Neural cell (in vitro differentiated cells): ENCODE measurements at regions not wholly inside any gene's neighbourhood (a gene's known extent, or its start where the extent isn't known, plus 50 kb on each side); places are given as distances from the start of the nearest gene placed in this dataset.

Source experiments
- EP300 ChIP-seq: fragments of 450-650 bp; conservative IDR thresholded peaks from 2 replicates; pipeline ENCODE4 v1.6.1; 2014; ENCODE audit warnings: antibody characterized with exemption, mild to moderate bottlenecking, moderate library complexity; ENCODE audit not compliant: poor library complexity, severe bottlenecking
- EZH2 ChIP-seq: fragments of 200-600, 300-800 bp; shearing (Covaris generic), sonication (generic); IDR thresholded peaks from 2 replicates; pipeline ENCODE4 v1.6.1; 2014; ENCODE audit warnings: antibody characterized with exemption, low read length, borderline replicate concordance, mild to moderate bottlenecking; ENCODE audit not compliant: insufficient read depth, poor library complexity, severe bottlenecking
- POLR2AphosphoS5 ChIP-seq: IDR thresholded peaks from 2 replicates; pipeline ENCODE4 v1.6.1; 2012
- RAD21 ChIP-seq: fragments of 450-650 bp; conservative IDR thresholded peaks from 2 replicates; pipeline ENCODE4 v1.6.1; 2014; ENCODE audit warnings: antibody characterized with exemption, mild to moderate bottlenecking, moderate library complexity
- SMC3 ChIP-seq: fragments of 450-650 bp; conservative IDR thresholded peaks from 2 replicates; pipeline ENCODE4 v1.6.1; 2014; ENCODE audit warnings: antibody characterized with exemption, mild to moderate bottlenecking, moderate library complexity; ENCODE audit not compliant: poor library complexity
- TAF1 ChIP-seq: IDR thresholded peaks from 2 replicates; pipeline ENCODE4 v1.6.1; 2012; ENCODE audit warnings: low read depth
- TF ChIP-seq, protein P1 (sequence below): fragments of 450-650 bp; IDR thresholded peaks from 2 replicates; pipeline ENCODE4 v1.5.1; 2014; ENCODE audit warnings: antibody characterized with exemption, mild to moderate bottlenecking, moderate library complexity; ENCODE audit not compliant: poor library complexity, severe bottlenecking
- TF ChIP-seq, protein P2 (sequence below): IDR thresholded peaks from 2 replicates; pipeline ENCODE4 v1.6.1; 2012; ENCODE audit warnings: borderline replicate concordance

DNA sequence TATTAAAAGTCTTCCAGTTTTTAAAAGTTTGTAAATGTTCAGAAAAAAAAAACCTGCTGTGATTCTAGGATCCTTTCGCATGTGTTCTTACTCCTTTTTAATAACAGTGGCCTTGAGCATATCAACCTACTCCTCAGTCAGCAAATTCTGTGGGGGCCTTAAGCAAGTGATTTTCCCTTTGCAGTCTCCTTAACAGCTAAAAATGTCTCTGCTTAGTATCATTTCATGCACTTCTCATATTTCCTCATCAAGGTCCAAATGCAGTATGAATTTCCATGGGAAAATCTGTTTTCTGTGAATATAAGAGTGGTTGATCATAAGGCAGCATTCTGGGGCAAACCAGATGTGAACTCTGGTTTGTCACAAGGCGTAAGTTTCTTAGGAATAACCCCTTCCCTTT, 2175.1 kb upstream of the PIK3C3 start:
- TF ChIP-seq SMC3 = no peak
- TF ChIP-seq, protein P1, sequence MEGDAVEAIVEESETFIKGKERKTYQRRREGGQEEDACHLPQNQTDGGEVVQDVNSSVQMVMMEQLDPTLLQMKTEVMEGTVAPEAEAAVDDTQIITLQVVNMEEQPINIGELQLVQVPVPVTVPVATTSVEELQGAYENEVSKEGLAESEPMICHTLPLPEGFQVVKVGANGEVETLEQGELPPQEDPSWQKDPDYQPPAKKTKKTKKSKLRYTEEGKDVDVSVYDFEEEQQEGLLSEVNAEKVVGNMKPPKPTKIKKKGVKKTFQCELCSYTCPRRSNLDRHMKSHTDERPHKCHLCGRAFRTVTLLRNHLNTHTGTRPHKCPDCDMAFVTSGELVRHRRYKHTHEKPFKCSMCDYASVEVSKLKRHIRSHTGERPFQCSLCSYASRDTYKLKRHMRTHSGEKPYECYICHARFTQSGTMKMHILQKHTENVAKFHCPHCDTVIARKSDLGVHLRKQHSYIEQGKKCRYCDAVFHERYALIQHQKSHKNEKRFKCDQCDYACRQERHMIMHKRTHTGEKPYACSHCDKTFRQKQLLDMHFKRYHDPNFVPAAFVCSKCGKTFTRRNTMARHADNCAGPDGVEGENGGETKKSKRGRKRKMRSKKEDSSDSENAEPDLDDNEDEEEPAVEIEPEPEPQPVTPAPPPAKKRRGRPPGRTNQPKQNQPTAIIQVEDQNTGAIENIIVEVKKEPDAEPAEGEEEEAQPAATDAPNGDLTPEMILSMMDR = no peak
- TF ChIP-seq POLR2AphosphoS5 = no peak
- TF ChIP-seq EZH2 = no peak
- TF ChIP-seq EP300 = no peak
- TF ChIP-seq, protein P2, sequence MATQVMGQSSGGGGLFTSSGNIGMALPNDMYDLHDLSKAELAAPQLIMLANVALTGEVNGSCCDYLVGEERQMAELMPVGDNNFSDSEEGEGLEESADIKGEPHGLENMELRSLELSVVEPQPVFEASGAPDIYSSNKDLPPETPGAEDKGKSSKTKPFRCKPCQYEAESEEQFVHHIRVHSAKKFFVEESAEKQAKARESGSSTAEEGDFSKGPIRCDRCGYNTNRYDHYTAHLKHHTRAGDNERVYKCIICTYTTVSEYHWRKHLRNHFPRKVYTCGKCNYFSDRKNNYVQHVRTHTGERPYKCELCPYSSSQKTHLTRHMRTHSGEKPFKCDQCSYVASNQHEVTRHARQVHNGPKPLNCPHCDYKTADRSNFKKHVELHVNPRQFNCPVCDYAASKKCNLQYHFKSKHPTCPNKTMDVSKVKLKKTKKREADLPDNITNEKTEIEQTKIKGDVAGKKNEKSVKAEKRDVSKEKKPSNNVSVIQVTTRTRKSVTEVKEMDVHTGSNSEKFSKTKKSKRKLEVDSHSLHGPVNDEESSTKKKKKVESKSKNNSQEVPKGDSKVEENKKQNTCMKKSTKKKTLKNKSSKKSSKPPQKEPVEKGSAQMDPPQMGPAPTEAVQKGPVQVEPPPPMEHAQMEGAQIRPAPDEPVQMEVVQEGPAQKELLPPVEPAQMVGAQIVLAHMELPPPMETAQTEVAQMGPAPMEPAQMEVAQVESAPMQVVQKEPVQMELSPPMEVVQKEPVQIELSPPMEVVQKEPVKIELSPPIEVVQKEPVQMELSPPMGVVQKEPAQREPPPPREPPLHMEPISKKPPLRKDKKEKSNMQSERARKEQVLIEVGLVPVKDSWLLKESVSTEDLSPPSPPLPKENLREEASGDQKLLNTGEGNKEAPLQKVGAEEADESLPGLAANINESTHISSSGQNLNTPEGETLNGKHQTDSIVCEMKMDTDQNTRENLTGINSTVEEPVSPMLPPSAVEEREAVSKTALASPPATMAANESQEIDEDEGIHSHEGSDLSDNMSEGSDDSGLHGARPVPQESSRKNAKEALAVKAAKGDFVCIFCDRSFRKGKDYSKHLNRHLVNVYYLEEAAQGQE = no peak
- no peak for TF ChIP-seq TAF1
- no peak for TF ChIP-seq RAD21
